Ovary (tissue), 7 donors: ENCODE measurements at regions not wholly inside any gene's neighbourhood (a gene's known extent, or its start where the extent isn't known, plus 50 kb on each side); places are given as distances from the start of the nearest gene placed in this dataset.

ENCODE experiments used
- DNase-seq, 5 donors: peaks; one replicate each; pipeline ENCODE4 v3.0.0-alpha.2; 2019 to 2020
- H3K27ac ChIP-seq, 2 donors: fragments of 200-600 bp; one replicate each; pipeline versions ENCODE4 v1.5.1 to v1.8.0; 2019 to 2022
- H3K27me3 ChIP-seq: fragments of 200-600 bp; one replicate; pipeline ENCODE4 v1.8.0; 2022
- H3K36me3 ChIP-seq: fragments of 200-600 bp; sonication (generic); one replicate; pipeline ENCODE4 v1.5.1; 2019
- H3K4me1 ChIP-seq: one replicate; pipeline ENCODE4 v1.8.1; 2013; ENCODE audit warnings: mild to moderate bottlenecking, moderate library complexity; ENCODE audit not compliant: insufficient read depth
- H3K4me3 ChIP-seq: fragments of 200-600 bp; sonication (generic); one replicate; pipeline ENCODE4 v1.5.1; 2017
- H3K9me3 ChIP-seq, 2 donors: fragments of 200-600 bp in 1 of 2; sonication (generic) in 1 of 2; one replicate each; pipeline versions ENCODE4 v1.5.1 to v1.8.1; 2013 to 2019; ENCODE audit warnings: mild to moderate bottlenecking in 1 of 2, moderate library complexity in 1 of 2
- EP300 ChIP-seq: sonication (generic); formaldehyde crosslinking; IDR thresholded peaks from one replicate; pipeline ENCODE4 v1.6.1; 2017; ENCODE audit warnings: antibody characterized with exemption
- POLR2A ChIP-seq: fragments of 450-650 bp; IDR thresholded peaks from one replicate; pipeline ENCODE4 v1.6.1; 2017; ENCODE audit warnings: antibody characterized with exemption, mild to moderate bottlenecking, moderate library complexity
- WGBS, 3 donors: extraction: QIAGEN DNeasy Blood & Tissue Kit in 1 of 3; methylation state at CpG; one replicate each; pipeline versions ENCODE4 v1.1.5 to v1.1.7; 2013 to 2017; 5-methylcytosine and 5-hydroxymethylcytosine counted together
- intact Hi-C, 4 donors: fragments of 100-400 bp; cut with DNase I; formaldehyde crosslinking; loops; one replicate each; pipeline versions ENCODE4 v1.11.0 to v1.15.1; 2022 to 2023
- TF ChIP-seq, protein P1 (sequence below), 3 donors: fragments of 450-650 bp in 2 of 3; fragments of 200-600 bp in 1 of 3; IDR thresholded peaks; one replicate each; pipeline versions ENCODE4 v1.5.1 to v1.8.0; 2016 to 2022; ENCODE audit warnings: antibody characterized with exemption in 3 of 3, mild to moderate bottlenecking in 1 of 3
- donor health status: DM: no; HTN: no; CAD: no; lungs with moderate emphysema.
- donor health status: DM: no; HTN: no; CAD: no.
- donor health status: Bipolar disorder and iron deficiency.
- donor health status: DM: no; HTN: no; CAD: no.
- donor health status: DM: yes; HTN: yes; CAD: no.

DNA sequence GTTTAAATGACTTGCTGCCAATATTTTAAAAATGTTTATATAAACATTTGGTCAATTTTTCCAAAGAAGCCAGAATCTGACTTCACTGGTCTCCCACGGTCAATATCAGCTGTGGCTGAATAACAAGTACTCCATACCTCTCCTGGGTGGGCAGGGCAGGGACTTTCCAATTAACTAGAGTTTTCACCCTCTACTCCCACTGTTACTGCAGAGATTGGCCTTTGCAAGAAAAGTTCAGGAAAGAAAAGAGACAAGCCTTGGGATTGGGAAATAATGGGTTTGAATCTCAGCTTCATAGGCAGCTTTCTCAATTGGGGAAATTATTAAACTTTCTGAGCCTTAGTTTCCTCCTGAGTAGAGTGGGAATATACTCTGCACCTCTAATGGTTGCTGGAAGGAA is 236.9 kb downstream of the PRL start:
- H3K9me3 ChIP-seq = no peaks in the 10 kb centered on the region

DNA sequence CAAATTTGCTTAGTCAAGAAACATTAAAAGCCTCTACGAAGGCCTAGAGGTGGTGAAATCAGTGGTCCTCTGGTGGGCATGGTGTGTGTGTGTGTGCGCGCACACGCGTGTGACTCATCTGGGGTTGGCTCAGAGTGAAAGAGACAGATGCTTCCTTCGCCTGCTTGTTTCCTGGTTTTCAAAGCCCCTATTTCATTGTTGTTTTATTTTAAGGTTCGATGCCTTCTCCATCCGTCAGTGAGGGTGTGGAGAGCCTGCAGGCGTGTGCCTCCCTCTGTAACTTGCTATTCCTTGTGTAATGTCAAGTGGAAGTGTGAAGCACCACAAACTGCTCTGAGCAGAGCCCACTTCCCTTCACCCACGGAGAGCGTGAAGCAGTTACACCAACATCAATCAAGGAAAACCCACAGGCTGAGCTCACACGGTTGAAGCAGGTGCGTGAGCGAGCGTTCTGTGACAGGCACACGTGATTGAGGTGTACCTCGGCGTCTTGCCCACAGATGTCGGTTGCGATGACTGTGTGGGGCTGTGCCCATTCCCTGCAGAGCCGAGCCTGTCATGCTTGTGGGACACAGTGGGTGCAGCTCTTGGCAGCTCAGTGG is 233.9 kb downstream of the PRL start:
- H3K4me3 ChIP-seq = no peak overlapping the region
- no peak overlapping the region for H3K27ac ChIP-seq
- intact Hi-C loops = no loop called here
- peak in 1 of 5 donors; percentile 21 for DNase-seq
- WGBS, 3 donors = 92 to 96% (median 96%) methylated on average over 21 of the region's 21 CpGs
- no peaks in the 10 kb centered on the region for H3K36me3 ChIP-seq
- TF ChIP-seq POLR2A = no peak
- TF ChIP-seq EP300 = no peak
- TF ChIP-seq, protein P1, sequence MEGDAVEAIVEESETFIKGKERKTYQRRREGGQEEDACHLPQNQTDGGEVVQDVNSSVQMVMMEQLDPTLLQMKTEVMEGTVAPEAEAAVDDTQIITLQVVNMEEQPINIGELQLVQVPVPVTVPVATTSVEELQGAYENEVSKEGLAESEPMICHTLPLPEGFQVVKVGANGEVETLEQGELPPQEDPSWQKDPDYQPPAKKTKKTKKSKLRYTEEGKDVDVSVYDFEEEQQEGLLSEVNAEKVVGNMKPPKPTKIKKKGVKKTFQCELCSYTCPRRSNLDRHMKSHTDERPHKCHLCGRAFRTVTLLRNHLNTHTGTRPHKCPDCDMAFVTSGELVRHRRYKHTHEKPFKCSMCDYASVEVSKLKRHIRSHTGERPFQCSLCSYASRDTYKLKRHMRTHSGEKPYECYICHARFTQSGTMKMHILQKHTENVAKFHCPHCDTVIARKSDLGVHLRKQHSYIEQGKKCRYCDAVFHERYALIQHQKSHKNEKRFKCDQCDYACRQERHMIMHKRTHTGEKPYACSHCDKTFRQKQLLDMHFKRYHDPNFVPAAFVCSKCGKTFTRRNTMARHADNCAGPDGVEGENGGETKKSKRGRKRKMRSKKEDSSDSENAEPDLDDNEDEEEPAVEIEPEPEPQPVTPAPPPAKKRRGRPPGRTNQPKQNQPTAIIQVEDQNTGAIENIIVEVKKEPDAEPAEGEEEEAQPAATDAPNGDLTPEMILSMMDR (IDR thresholded peaks at IDR 0.05) = no peak
- no peaks in the 10 kb centered on the region for H3K27me3 ChIP-seq
- peaks cover 5% of the 10 kb centered on the region for H3K4me1 ChIP-seq
- no peaks in the 10 kb centered on the region for H3K9me3 ChIP-seq

More for the DNA sequence above, 236.9 kb downstream of the PRL start:
- intact Hi-C loops = no loop called here
- Histone ChIP-seq H3K27ac (no peak overlapping the region), H3K4me1 (peaks cover 1% of the 10 kb centered on the region), H3K27me3 (no peaks in the 10 kb centered on the region), H3K4me3 (no peak overlapping the region), H3K36me3 (no peaks in the 10 kb centered on the region)
- DNase-seq = no peak
- 13 to 19% (median 17%) methylated on average over 1 of the region's 1 CpG for WGBS, 3 donors
- TF ChIP-seq, protein P1 (IDR thresholded peaks at IDR 0.05) = no peak
- TF ChIP-seq POLR2A = no peak
- no peak for TF ChIP-seq EP300

GRCh38 chr6:22064558-22064957 is 232.3 kb downstream of the PRL start:
- Histone ChIP-seq H3K4me3 (no peak overlapping the region), H3K36me3 (no peaks in the 10 kb centered on the region), H3K27ac (no peak overlapping the region), H3K9me3 (no peaks in the 10 kb centered on the region), H3K4me1 (peaks cover 5% of the 10 kb centered on the region), H3K27me3 (no peaks in the 10 kb centered on the region)
- WGBS, 3 donors = 97 to 98% (median 98%) methylated on average over 1 of the region's 1 CpG
- intact Hi-C loops = no loop called here
- DNase-seq = no peak
- TF ChIP-seq, protein P1 (IDR thresholded peaks at IDR 0.05) = no peak
- TF ChIP-seq EP300 = no peak
- TF ChIP-seq POLR2A = no peak

- DNase-seq = no peak
- Histone ChIP-seq H3K36me3 (no peaks in the 10 kb centered on the region), H3K4me1 (peaks cover 9% of the 10 kb centered on the region), H3K27ac (peak overlapping the region in 1 of 2 donors; percentile 23), H3K27me3 (no peaks in the 10 kb centered on the region), H3K4me3 (no peak overlapping the region), H3K9me3 (no peaks in the 10 kb centered on the region)
- 7 to 10% (median 8%) methylated on average over 1 of the region's 1 CpG for WGBS, 3 donors
- TF ChIP-seq, protein P1 (IDR thresholded peaks at IDR 0.05) = no peak
- no peak for TF ChIP-seq POLR2A
- no peak for TF ChIP-seq EP300
- intact Hi-C loops = no loop called here
Observed at GRCh38 chr6:22067122-22067521, 229.7 kb downstream of the PRL start.
